LNCaP clone FGC (cell line): ENCODE measurements at regions not wholly inside any gene's neighbourhood (a gene's known extent, or its start where the extent isn't known, plus 50 kb on each side); places are given as distances from the start of the nearest gene placed in this dataset.

Experiments
- DNase-seq: peaks from one replicate; pipeline ENCODE4 v3.0.0-alpha.2; 2011; ENCODE audit warnings: low read depth
- H3K4me3 ChIP-seq: 2 replicates; pipeline ENCODE4 v1.5.1; 2011; ENCODE audit warnings: mild to moderate bottlenecking, low read depth, low read length, control low read depth
- TF ChIP-seq, protein P1 (sequence below): IDR thresholded peaks from 2 replicates; pipeline ENCODE4 v1.5.1; 2012; ENCODE audit warnings: mild to moderate bottlenecking; ENCODE audit not compliant: control insufficient read depth, insufficient read depth; ENCODE audit errors: extremely low read depth

DNA sequence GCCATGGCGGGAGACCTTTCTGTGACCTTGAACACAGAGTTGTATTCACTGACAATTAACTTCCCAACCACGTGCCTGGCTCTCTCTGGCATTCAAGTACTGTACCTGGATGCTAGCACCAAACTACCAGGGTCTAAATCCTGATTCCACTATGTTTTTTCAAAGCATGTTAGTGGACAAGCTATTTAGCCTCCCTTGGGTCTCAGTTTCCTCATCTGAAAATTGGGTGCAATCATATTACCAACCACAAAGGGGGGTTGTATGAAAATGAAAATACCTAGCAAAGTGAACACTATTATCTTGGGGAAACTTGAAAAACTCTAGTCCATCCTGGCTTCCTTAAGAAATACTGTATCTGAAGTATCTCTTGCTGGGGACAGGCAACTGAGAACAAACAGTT, 308.7 kb upstream of the SGK1 start:
- TF ChIP-seq, protein P1, sequence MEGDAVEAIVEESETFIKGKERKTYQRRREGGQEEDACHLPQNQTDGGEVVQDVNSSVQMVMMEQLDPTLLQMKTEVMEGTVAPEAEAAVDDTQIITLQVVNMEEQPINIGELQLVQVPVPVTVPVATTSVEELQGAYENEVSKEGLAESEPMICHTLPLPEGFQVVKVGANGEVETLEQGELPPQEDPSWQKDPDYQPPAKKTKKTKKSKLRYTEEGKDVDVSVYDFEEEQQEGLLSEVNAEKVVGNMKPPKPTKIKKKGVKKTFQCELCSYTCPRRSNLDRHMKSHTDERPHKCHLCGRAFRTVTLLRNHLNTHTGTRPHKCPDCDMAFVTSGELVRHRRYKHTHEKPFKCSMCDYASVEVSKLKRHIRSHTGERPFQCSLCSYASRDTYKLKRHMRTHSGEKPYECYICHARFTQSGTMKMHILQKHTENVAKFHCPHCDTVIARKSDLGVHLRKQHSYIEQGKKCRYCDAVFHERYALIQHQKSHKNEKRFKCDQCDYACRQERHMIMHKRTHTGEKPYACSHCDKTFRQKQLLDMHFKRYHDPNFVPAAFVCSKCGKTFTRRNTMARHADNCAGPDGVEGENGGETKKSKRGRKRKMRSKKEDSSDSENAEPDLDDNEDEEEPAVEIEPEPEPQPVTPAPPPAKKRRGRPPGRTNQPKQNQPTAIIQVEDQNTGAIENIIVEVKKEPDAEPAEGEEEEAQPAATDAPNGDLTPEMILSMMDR, result no peak
- no peak overlapping the region for H3K4me3 ChIP-seq
- DNase-seq, result no peak

DNA sequence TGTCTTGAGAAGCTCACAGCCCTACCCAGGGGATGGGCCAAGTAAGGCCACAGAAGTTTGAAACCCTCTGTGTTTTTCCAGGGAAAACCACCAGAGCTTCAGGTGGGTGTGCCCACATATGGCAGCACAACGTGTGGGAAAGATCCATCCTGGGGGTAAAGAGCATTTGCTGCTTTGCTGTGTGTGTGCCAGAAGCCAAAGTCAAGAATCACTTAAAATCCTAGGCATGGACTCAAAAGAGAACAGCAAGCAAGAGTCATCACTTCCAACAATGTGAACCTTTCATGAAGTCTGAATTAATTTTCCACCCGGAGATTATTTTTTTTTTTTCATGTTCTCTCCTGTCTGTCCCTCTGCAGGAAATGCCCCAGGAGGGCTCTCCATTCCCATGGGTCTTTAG, 308.2 kb upstream of the SGK1 start:
- no peak for DNase-seq
- TF ChIP-seq, protein P1, result no peak
- no peak overlapping the region for H3K4me3 ChIP-seq

DNA sequence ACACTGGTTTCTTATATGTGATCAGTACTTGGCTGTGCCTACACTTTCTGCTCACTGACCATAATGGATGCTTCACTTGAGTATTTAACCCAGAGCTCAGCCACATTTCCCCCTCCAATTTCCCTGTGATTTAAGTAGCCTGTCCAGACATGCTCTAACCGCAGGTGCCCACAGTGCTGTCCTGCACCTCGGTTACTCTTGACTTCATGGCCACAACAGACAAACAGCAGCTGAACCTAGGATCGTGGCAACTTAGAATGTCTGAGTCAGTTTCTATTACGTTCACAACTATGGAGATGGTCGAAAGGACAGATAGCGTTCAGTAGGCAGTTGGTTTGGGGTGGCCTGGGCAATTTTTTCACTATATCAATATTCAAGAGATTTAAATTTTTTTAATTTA, 306.9 kb upstream of the SGK1 start:
- no peak overlapping the region for H3K4me3 ChIP-seq
- TF ChIP-seq, protein P1, result no peak
- no peak for DNase-seq

DNA sequence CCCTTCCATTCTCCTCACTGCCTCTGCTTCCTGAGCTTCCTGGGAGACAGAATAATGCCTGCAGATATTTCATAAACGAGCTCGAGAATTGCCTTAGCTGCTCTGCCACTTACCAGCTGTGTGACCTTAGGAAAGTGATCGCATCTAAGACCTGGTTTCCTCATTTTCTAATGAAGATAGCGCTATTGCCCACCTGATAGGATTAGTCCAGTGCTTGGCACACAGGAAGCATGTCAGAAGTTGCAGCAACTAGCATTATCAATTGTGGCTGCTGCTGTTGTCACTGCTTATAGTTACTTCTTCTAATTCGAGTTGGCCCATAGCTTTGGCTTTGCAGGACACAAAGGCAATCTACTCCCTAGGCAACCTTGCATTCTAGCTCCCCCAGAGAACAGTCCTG, 305.5 kb upstream of the SGK1 start:
- DNase-seq, result no peak
- no peak overlapping the region for H3K4me3 ChIP-seq
- TF ChIP-seq, protein P1, result no peak

DNA sequence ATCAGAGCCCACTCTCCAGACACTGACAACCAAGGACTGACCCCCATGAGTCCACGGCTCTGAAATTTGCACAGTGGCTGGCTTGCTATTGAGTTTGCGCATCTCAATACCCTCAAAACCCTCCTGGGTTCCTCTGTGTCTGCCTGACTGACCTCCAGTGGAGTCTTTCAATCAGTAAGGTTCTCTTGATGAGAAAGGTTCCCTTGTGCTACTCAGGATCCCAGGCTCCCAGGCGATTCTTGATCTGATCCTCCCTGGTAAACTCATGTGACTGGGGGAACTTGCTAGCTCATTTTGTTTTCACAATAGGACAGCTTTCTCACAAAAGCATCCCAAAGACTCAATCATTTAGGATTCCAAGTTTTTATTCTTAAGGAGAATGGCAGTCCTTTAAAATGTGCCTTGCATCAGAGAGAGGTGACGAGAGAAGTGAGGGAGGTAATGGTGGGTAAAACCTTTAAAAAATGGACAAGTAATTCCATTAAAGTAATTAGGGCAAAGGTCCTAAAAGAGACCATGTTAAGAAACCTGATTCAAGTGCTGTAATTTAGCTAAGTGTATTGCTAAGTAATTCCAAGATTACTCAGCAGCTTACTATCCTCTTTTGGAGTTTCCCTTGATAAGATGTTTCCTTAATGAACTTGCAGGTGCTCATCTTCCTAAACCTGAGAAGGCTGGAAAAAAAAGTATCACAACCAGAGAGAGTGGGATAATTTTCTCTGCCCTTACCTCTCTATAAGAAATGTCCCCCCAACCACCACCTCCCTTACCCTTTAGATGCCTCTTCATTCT, 304.7 kb upstream of the SGK1 start:
- no peak for DNase-seq
- TF ChIP-seq, protein P1, result no peak
- H3K4me3 ChIP-seq, result no peak overlapping the region

DNA sequence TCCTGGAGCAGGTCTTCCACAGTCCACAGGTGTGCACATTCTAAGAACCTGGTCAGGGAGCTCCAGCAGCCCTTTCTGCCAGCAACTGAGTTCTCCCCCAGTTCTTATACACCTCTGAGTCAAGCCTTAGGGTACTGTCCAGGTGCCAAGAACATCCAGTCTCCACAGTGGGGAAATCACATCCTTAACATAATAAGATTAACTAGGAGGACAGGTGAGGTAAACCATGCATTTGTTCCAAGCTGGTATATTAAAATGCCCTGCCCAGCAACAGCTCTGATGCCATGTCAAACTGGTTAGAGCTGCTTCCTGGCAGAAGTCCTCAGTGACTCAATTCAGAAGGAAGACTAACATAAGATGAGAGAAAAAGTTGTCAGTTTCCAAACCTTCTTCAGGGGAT, 303.9 kb upstream of the SGK1 start:
- TF ChIP-seq, protein P1, result no peak
- peak; percentile 92 for DNase-seq
- H3K4me3 ChIP-seq, result no peak overlapping the region

DNA sequence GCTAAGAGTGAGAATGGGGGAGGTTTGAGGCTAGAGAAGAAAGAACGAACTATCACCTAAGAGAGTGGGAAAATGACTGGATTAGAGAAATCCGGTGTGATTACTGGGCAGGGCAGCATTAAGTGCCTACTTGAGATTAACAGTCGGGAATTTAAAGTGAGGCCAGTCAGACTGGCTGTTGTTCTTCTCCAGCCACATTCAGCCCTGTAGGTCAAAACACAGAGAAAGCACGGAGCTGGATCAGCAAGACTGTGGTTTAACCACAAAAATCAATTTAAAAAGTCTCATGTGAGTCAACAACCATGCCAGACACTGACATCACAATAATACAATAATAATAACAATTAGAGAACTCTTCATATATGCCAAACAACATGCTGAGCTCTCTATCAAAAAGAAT, 301.9 kb upstream of the SGK1 start:
- TF ChIP-seq, protein P1, result no peak
- no peak for DNase-seq
- H3K4me3 ChIP-seq, result no peak overlapping the region
